Astrocyte (in vitro differentiated cells and primary cell): ENCODE measurements at regions not wholly inside any gene's neighbourhood (a gene's known extent, or its start where the extent isn't known, plus 50 kb on each side); places are given as distances from the start of the nearest gene placed in this dataset.

Experiments
- DNase-seq: peaks from one replicate; pipeline ENCODE4 v3.0.0-alpha.2; 2010; ENCODE audit warnings: low read depth
- FAIRE-seq: peaks from 2 replicates; lab custom pipeline; 2011; peaks lifted over from hg19 to GRCh38; lab: Jason Lieb, UNC
- H2AFZ ChIP-seq: 2 replicates; pipeline ENCODE4 v1.6.0; 2012; ENCODE audit warnings: low read depth, low read length, inconsistent platforms
- H3K27ac ChIP-seq: 2 replicates; pipeline ENCODE4 v1.5.1; 2011; ENCODE audit warnings: low read depth, low read length, inconsistent platforms
- H3K27me3 ChIP-seq: 2 replicates; pipeline ENCODE4 v1.6.0; 2011; ENCODE audit warnings: low read length, inconsistent platforms; ENCODE audit not compliant: insufficient read depth
- H3K36me3 ChIP-seq: 2 replicates; pipeline ENCODE4 v1.5.1; 2011; ENCODE audit warnings: low read length, inconsistent platforms; ENCODE audit not compliant: insufficient read depth
- H3K4me1 ChIP-seq: 2 replicates; pipeline ENCODE4 v1.5.1; 2011; ENCODE audit warnings: low read length, inconsistent platforms; ENCODE audit not compliant: insufficient read depth
- H3K4me2 ChIP-seq: 2 replicates; pipeline ENCODE4 v1.6.0; 2012; ENCODE audit warnings: low read length, inconsistent platforms
- H3K4me3 ChIP-seq: 2 replicates; pipeline ENCODE4 v1.5.1; 2011; ENCODE audit warnings: low read depth, mild to moderate bottlenecking, low read length, inconsistent platforms; ENCODE audit not compliant: insufficient read depth
- H3K79me2 ChIP-seq: 2 replicates; pipeline ENCODE4 v1.6.0; 2012; ENCODE audit warnings: mild to moderate bottlenecking, low read length, inconsistent platforms; ENCODE audit not compliant: insufficient read depth
- H3K9ac ChIP-seq: 2 replicates; pipeline ENCODE4 v1.6.0; 2012; ENCODE audit warnings: mild to moderate bottlenecking, low read length, inconsistent platforms
- H3K9me3 ChIP-seq: 2 replicates; pipeline ENCODE4 v1.5.1; 2012; ENCODE audit warnings: low read depth, mild to moderate bottlenecking, low read length, inconsistent platforms; ENCODE audit not compliant: insufficient read depth
- H4K20me1 ChIP-seq: 2 replicates; pipeline ENCODE4 v1.6.0; 2012; ENCODE audit warnings: low read length, inconsistent platforms; ENCODE audit not compliant: insufficient read depth
- H3K27ac Mint-ChIP-seq: one replicate; pipeline ENCODE4 v1.8.0; 2021; ENCODE audit warnings: mild to moderate bottlenecking, mixed read lengths; ENCODE audit not compliant: unreplicated experiment
- H3K27me3 Mint-ChIP-seq: one replicate; pipeline ENCODE4 v1.8.0; 2021; ENCODE audit warnings: low read depth, mixed read lengths; ENCODE audit not compliant: unreplicated experiment
- H3K36me3 Mint-ChIP-seq: one replicate; pipeline ENCODE4 v1.8.0; 2021; ENCODE audit warnings: low read depth, mixed read lengths; ENCODE audit not compliant: unreplicated experiment
- H3K4me1 Mint-ChIP-seq: one replicate; pipeline ENCODE4 v1.8.0; 2021; ENCODE audit warnings: low read depth, mixed read lengths; ENCODE audit not compliant: unreplicated experiment
- H3K4me3 Mint-ChIP-seq: one replicate; pipeline ENCODE4 v1.8.0; 2021; ENCODE audit warnings: mild to moderate bottlenecking, moderate library complexity, mixed read lengths; ENCODE audit not compliant: unreplicated experiment
- H3K9me3 Mint-ChIP-seq: one replicate; pipeline ENCODE4 v1.8.0; 2021; ENCODE audit warnings: mild to moderate bottlenecking, mixed read lengths; ENCODE audit not compliant: unreplicated experiment
- EZH2 ChIP-seq: IDR thresholded peaks from 2 replicates; pipeline ENCODE4 v1.6.1; 2012; ENCODE audit warnings: mild to moderate bottlenecking, low read length, inconsistent platforms; ENCODE audit not compliant: insufficient read depth
- TF ChIP-seq, protein P1 (sequence below): IDR thresholded peaks from 2 replicates; pipeline ENCODE4 v1.5.1; 2011; ENCODE audit warnings: low read depth, mild to moderate bottlenecking, inconsistent platforms, low read length, moderate library complexity; ENCODE audit not compliant: insufficient read depth

DNA sequence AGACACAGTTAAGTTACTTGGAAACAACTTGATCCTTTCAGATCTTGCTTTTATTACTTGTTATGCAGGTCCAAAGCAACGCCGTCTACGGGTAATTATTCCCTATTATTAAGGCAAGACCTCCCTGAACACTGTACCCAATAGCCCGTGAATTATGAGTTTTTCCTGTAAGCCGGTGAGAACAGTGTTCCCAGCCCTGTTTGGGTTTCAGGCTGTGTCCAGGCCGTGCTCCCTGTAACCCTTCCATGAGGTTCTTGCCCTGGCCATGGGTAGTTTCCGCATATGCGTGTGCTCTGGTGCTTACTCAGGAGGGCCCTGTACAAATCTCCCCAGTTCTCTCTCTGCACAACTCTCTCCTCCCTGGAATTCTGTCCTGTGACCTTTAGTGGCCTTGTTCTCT lies 65.6 kb upstream of the CNOT6 start:
- Histone ChIP-seq H3K4me3 (no peak overlapping the region), H4K20me1 (no peaks in the 10 kb centered on the region), H3K79me2 (no peaks in the 10 kb centered on the region), H3K27me3 (no peaks in the 10 kb centered on the region), H2AFZ (no peak overlapping the region), H3K36me3 (no peaks in the 10 kb centered on the region), H3K4me2 (no peak overlapping the region), H3K27ac (no peak overlapping the region), H3K9ac (no peak overlapping the region), H3K4me1 (no peaks in the 10 kb centered on the region), H3K9me3 (no peaks in the 10 kb centered on the region)
- peaks cover 1% of the 10 kb centered on the region for H3K27me3 Mint-ChIP-seq
- peaks cover 6% of the 10 kb centered on the region for H3K4me1 Mint-ChIP-seq
- H3K4me3 Mint-ChIP-seq = no peak overlapping the region
- H3K9me3 Mint-ChIP-seq = peaks cover 6% of the 10 kb centered on the region
- DNase-seq = no peak
- TF ChIP-seq EZH2 = no peak
- TF ChIP-seq, protein P1, sequence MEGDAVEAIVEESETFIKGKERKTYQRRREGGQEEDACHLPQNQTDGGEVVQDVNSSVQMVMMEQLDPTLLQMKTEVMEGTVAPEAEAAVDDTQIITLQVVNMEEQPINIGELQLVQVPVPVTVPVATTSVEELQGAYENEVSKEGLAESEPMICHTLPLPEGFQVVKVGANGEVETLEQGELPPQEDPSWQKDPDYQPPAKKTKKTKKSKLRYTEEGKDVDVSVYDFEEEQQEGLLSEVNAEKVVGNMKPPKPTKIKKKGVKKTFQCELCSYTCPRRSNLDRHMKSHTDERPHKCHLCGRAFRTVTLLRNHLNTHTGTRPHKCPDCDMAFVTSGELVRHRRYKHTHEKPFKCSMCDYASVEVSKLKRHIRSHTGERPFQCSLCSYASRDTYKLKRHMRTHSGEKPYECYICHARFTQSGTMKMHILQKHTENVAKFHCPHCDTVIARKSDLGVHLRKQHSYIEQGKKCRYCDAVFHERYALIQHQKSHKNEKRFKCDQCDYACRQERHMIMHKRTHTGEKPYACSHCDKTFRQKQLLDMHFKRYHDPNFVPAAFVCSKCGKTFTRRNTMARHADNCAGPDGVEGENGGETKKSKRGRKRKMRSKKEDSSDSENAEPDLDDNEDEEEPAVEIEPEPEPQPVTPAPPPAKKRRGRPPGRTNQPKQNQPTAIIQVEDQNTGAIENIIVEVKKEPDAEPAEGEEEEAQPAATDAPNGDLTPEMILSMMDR = no peak
- no peaks in the 10 kb centered on the region for H3K36me3 Mint-ChIP-seq
- no peak overlapping the region for H3K27ac Mint-ChIP-seq
- FAIRE-seq = no peak

DNA sequence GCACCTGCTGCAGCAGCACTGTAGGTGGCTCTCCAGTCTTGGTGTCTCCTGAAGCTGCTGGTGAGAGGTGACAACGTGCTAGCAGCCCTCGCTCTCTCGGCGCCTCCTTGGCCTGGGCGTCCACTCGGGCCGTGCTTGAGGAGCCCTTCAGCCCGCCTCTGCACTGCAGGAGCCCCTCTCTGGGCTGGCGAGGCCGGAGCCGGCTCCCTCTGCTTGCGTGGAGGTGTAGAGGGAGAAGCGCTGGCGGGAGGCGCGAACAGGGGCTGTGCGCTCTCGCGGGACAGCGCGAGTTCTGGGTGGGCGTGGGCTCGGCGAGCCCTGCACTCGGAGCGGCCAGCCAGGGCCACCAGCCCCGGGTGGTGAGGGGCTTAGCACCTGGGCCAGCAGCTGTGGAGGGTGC lies 62.2 kb upstream of the CNOT6 start:
- Mint-ChIP-seq H3K4me3 (no peak overlapping the region), H3K27ac (no peak overlapping the region), H3K27me3 (peaks cover 10% of the 10 kb centered on the region), H3K36me3 (no peaks in the 10 kb centered on the region), H3K4me1 (no peaks in the 10 kb centered on the region), H3K9me3 (peaks cover 6% of the 10 kb centered on the region)
- Histone ChIP-seq H3K27ac (no peak overlapping the region), H3K4me1 (no peaks in the 10 kb centered on the region), H3K9me3 (no peaks in the 10 kb centered on the region), H3K4me3 (no peak overlapping the region), H3K9ac (no peak overlapping the region), H2AFZ (no peak overlapping the region), H3K4me2 (no peak overlapping the region), H3K27me3 (no peaks in the 10 kb centered on the region), H3K36me3 (no peaks in the 10 kb centered on the region), H3K79me2 (no peaks in the 10 kb centered on the region), H4K20me1 (no peaks in the 10 kb centered on the region)
- FAIRE-seq (no peak), DNase-seq (no peak)
- TF ChIP-seq, protein P1 = no peak
- TF ChIP-seq EZH2 = no peak

DNA sequence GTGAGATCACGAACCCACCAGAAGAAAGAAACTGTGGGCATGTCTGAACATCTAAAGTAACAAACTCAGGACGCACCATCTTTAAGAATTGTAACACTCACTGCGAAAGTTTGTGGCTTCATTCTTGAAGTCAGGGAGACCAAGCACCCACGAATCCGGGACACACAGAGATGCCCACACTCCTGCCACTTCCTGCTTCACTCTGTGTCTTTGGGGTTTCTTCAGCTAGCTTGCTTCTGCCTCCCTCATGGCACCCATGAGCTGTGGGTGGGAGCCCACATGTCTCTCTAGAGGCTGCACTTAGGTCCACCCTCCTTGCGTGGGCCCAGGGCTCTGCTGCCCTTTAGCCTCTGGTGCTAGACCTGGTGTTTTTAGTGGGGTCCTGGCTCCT lies 61.2 kb upstream of the CNOT6 start:
- Histone ChIP-seq H3K36me3 (no peaks in the 10 kb centered on the region), H3K9ac (no peak overlapping the region), H2AFZ (no peak overlapping the region), H3K27me3 (no peaks in the 10 kb centered on the region), H3K4me3 (no peak overlapping the region), H3K27ac (no peak overlapping the region), H3K79me2 (no peaks in the 10 kb centered on the region), H3K4me1 (no peaks in the 10 kb centered on the region), H3K4me2 (no peak overlapping the region), H3K9me3 (no peaks in the 10 kb centered on the region), H4K20me1 (no peaks in the 10 kb centered on the region)
- no peaks in the 10 kb centered on the region for H3K4me1 Mint-ChIP-seq
- H3K9me3 Mint-ChIP-seq = peaks cover 6% of the 10 kb centered on the region
- no peaks in the 10 kb centered on the region for H3K36me3 Mint-ChIP-seq
- peaks cover 9% of the 10 kb centered on the region for H3K27me3 Mint-ChIP-seq
- DNase-seq = no peak
- no peak overlapping the region for H3K4me3 Mint-ChIP-seq
- no peak for FAIRE-seq
- H3K27ac Mint-ChIP-seq = no peak overlapping the region
- TF ChIP-seq, protein P1 = no peak
- TF ChIP-seq EZH2 = no peak
